NB4 (cell line): ENCODE measurements at regions not wholly inside any gene's neighbourhood (a gene's known extent, or its start where the extent isn't known, plus 50 kb on each side); places are given as distances from the start of the nearest gene placed in this dataset.

Experiments used
- POLR2A ChIP-seq: IDR thresholded peaks from 2 replicates; pipeline ENCODE4 v1.6.1; 2011; ENCODE audit warnings: mild to moderate bottlenecking; ENCODE audit not compliant: insufficient read length; ENCODE audit errors: extremely low read depth
- TF ChIP-seq, protein P1 (sequence below): IDR thresholded peaks from one replicate; pipeline ENCODE4 v1.5.1; 2012; ENCODE audit warnings: low read depth, low read length

DNA sequence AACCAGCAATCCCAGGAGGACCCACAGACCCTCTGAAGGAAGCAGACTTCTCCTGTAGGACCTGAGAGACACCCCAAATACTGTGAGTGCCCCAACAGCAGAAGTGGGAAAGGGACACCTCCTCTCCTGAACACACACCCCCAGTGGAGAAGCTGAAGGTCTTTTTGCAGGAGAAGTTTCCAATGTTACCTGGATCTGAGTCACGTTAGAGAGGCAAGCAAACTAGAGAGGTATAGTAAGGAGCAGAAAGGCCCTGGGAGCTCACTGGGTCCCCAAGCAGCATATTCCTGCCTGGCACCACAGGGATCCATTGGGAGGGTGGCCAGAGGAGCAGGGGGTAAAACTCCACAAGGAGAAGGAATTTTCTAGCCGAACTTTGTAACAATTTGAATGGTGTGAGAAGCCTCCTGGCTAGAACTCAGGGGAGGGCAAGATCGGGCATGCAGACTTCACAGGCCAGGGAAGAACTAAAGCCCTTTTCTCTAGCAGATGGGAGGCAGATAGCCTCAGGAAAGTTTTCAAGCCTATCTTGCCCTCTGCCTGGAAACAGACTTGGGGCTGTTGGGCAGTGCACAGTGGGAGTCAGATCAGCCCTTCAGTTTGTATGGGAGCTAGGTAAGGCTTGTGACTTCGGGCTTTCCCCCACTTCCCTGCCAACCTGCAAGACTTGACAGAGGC is 68.2 kb upstream of the SSTR4 start:
- no peak for TF ChIP-seq POLR2A
- TF ChIP-seq, protein P1, sequence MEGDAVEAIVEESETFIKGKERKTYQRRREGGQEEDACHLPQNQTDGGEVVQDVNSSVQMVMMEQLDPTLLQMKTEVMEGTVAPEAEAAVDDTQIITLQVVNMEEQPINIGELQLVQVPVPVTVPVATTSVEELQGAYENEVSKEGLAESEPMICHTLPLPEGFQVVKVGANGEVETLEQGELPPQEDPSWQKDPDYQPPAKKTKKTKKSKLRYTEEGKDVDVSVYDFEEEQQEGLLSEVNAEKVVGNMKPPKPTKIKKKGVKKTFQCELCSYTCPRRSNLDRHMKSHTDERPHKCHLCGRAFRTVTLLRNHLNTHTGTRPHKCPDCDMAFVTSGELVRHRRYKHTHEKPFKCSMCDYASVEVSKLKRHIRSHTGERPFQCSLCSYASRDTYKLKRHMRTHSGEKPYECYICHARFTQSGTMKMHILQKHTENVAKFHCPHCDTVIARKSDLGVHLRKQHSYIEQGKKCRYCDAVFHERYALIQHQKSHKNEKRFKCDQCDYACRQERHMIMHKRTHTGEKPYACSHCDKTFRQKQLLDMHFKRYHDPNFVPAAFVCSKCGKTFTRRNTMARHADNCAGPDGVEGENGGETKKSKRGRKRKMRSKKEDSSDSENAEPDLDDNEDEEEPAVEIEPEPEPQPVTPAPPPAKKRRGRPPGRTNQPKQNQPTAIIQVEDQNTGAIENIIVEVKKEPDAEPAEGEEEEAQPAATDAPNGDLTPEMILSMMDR, result no peak
